Osteoblast (primary cell): ENCODE measurements at regions not wholly inside any gene's neighbourhood (a gene's known extent, or its start where the extent isn't known, plus 50 kb on each side); places are given as distances from the start of the nearest gene placed in this dataset.
A peak's percentile ranks its signal among the peaks of the same experiment; 100 is the strongest.

Experiments used
- DNase-seq: peaks from one replicate; pipeline ENCODE4 v3.0.0; 2011; ENCODE audit warnings: low spot score, mixed read lengths; ENCODE audit not compliant: insufficient read length; ENCODE audit errors: missing footprints
- H2AFZ ChIP-seq: 2 replicates; pipeline ENCODE4 v1.6.0; 2011; ENCODE audit warnings: mild to moderate bottlenecking, low read length
- H3K27ac ChIP-seq: 2 replicates; pipeline ENCODE4 v1.5.1; 2011; ENCODE audit warnings: mild to moderate bottlenecking, low read depth, low read length, moderate library complexity
- H3K27me3 ChIP-seq: 2 replicates; pipeline ENCODE4 v1.6.0; 2012; ENCODE audit warnings: mild to moderate bottlenecking, control low read depth, inconsistent platforms, low read length, moderate library complexity; ENCODE audit not compliant: insufficient read depth
- H3K36me3 ChIP-seq: 2 replicates; pipeline ENCODE4 v1.5.1; 2011; ENCODE audit warnings: mild to moderate bottlenecking, low read length, control low read depth, moderate library complexity; ENCODE audit not compliant: insufficient read depth
- H3K4me1 ChIP-seq: 2 replicates; pipeline ENCODE4 v1.5.1; 2011; ENCODE audit warnings: mild to moderate bottlenecking, low read length, control low read depth, moderate library complexity; ENCODE audit not compliant: insufficient read depth
- H3K4me2 ChIP-seq: 2 replicates; pipeline ENCODE4 v1.6.0; 2011; ENCODE audit warnings: mild to moderate bottlenecking, low read length; ENCODE audit not compliant: insufficient read depth
- H3K4me3 ChIP-seq: fragments of 200-600 bp; sonication (generic); 3 replicates; pipeline ENCODE4 v1.5.1; 2012; ENCODE audit warnings: mild to moderate bottlenecking, low read length, inconsistent platforms; ENCODE audit not compliant: insufficient read depth
- H3K79me2 ChIP-seq: 2 replicates; pipeline ENCODE4 v1.6.0; 2012; ENCODE audit warnings: mild to moderate bottlenecking, low read length, control low read depth, inconsistent platforms; ENCODE audit not compliant: insufficient read depth
- H3K9me3 ChIP-seq: 2 replicates; pipeline ENCODE4 v1.5.1; 2011; ENCODE audit warnings: low read depth, low read length, control low read depth
- H4K20me1 ChIP-seq: 2 replicates; pipeline ENCODE4 v1.6.0; 2012; ENCODE audit warnings: mild to moderate bottlenecking, low read length, control low read depth; ENCODE audit not compliant: insufficient read depth
- CTCF ChIP-seq: IDR thresholded peaks from 2 replicates; pipeline ENCODE4 v1.5.1; 2011; ENCODE audit warnings: mild to moderate bottlenecking, low read depth, low read length, moderate library complexity; ENCODE audit errors: extremely low read depth

GRCh38 chr3:10558736-10559135 lies 53.4 kb upstream of the ATP2B2 start:
- no peak overlapping the region for H2AFZ ChIP-seq
- DNase-seq, result no peak
- H3K9me3 ChIP-seq, result no peaks in the 10 kb centered on the region
- H4K20me1 ChIP-seq, result no peaks in the 10 kb centered on the region
- H3K36me3 ChIP-seq, result no peaks in the 10 kb centered on the region
- H3K79me2 ChIP-seq, result no peaks in the 10 kb centered on the region
- H3K4me1 ChIP-seq, result peaks cover 8% of the 10 kb centered on the region
- H3K4me2 ChIP-seq, result no peak overlapping the region
- no peak overlapping the region for H3K4me3 ChIP-seq
- H3K27ac ChIP-seq, result no peak overlapping the region
- TF ChIP-seq CTCF, result no peak
- H3K27me3 ChIP-seq, result peaks cover 23% of the 10 kb centered on the region

- H3K36me3 ChIP-seq, result no peaks in the 10 kb centered on the region
Observed at GRCh38 chr3:10560060-10560861, 54.9 kb upstream of the ATP2B2 start.

GRCh38 chr3:10561162-10561945 lies 56.0 kb upstream of the ATP2B2 start:
- TF ChIP-seq CTCF, result peak; percentile 4
- DNase-seq, result no peak
- Histone ChIP-seq H3K4me1 (peaks cover 8% of the 10 kb centered on the region), H3K36me3 (no peaks in the 10 kb centered on the region), H3K4me2 (no peak overlapping the region), H4K20me1 (no peaks in the 10 kb centered on the region), H2AFZ (no peak overlapping the region), H3K9me3 (no peaks in the 10 kb centered on the region), H3K4me3 (no peak overlapping the region), H3K27ac (no peak overlapping the region), H3K27me3 (peaks cover 44% of the 10 kb centered on the region), H3K79me2 (no peaks in the 10 kb centered on the region)

More at GRCh38 chr3:10560060-10560861, 54.9 kb upstream of the ATP2B2 start:
- H4K20me1 ChIP-seq, result no peaks in the 10 kb centered on the region
- TF ChIP-seq CTCF, result no peak
- no peak overlapping the region for H3K4me2 ChIP-seq
- H3K4me3 ChIP-seq, result no peak overlapping the region
- peaks cover 8% of the 10 kb centered on the region for H3K4me1 ChIP-seq
- no peak for DNase-seq
- H3K27me3 ChIP-seq, result peaks cover 34% of the 10 kb centered on the region
- no peak overlapping the region for H3K27ac ChIP-seq
- H2AFZ ChIP-seq, result no peak overlapping the region
- H3K9me3 ChIP-seq, result no peaks in the 10 kb centered on the region
- H3K79me2 ChIP-seq, result no peaks in the 10 kb centered on the region
